ENCODE measurements at regions not wholly inside any gene's neighbourhood (a gene's known extent, or its start where the extent isn't known, plus 50 kb on each side); places are given as distances from the start of the nearest gene placed in this dataset.

GRCh38 chr5:143694357-143694756 is 117.6 kb upstream of the HMHB1 start:
- TF ChIP-seq EZH2phosphoT487 (IDR thresholded peaks at IDR 0.05; ENCODE audit: borderline replicate concordance) (no peak), CTCF (conservative IDR thresholded peaks at IDR 0.05; ENCODE audit: low read length) (no peak)
- Histone ChIP-seq H3K4me3 (ENCODE audit: low read length, poor library complexity, severe bottlenecking) (no peak overlapping the region), H3K79me2 (ENCODE audit: insufficient read depth, low read length) (no peaks in the 10 kb centered on the region), H3K36me3 (ENCODE audit: insufficient read depth, low read length) (no peaks in the 10 kb centered on the region), H3K4me1 (ENCODE audit: insufficient read depth, low read length, poor library complexity, severe bottlenecking) (peaks cover 17% of the 10 kb centered on the region), H4K20me1 (ENCODE audit: insufficient read depth, low read length, poor library complexity, severe bottlenecking) (no peaks in the 10 kb centered on the region), H3K4me2 (ENCODE audit: low read depth, low read length, poor library complexity, severe bottlenecking) (no peak overlapping the region), H3K27me3 (ENCODE audit: insufficient read depth, low read length, poor library complexity, severe bottlenecking) (no peaks in the 10 kb centered on the region), H3K9me2 (replicated peaks; ENCODE audit: low read depth, low read length) (no peaks in the 10 kb centered on the region), H2AFZ (ENCODE audit: low read length) (peak overlapping the region; percentile 16; the same call in 1 of the 2 replicates), H3K9ac (ENCODE audit: low read depth, low read length, poor library complexity, severe bottlenecking) (no peak overlapping the region), H3F3A (ENCODE audit: low read depth) (no peaks in the 10 kb centered on the region), H3K9me3 (ENCODE audit: insufficient read depth, low read depth, low read length) (peaks cover 9% of the 10 kb centered on the region; the same call in 1 of the 2 replicates)

- no peaks in the 10 kb centered on the region for H4K20me1 ChIP-seq (ENCODE audit: insufficient read depth, low read length, poor library complexity, severe bottlenecking)
- H3K36me3 ChIP-seq (ENCODE audit: insufficient read depth, low read length): no peaks in the 10 kb centered on the region
- H3K4me1 ChIP-seq (ENCODE audit: insufficient read depth, low read length, poor library complexity, severe bottlenecking): peaks cover 17% of the 10 kb centered on the region
- H2AFZ ChIP-seq (ENCODE audit: low read length): no peak overlapping the region
- H3K79me2 ChIP-seq (ENCODE audit: insufficient read depth, low read length): no peaks in the 10 kb centered on the region
- TF ChIP-seq CTCF (conservative IDR thresholded peaks at IDR 0.05; ENCODE audit: low read length): no peak
- no peak for TF ChIP-seq EZH2phosphoT487 (IDR thresholded peaks at IDR 0.05; ENCODE audit: borderline replicate concordance)
- no peak overlapping the region for H3K4me3 ChIP-seq (ENCODE audit: low read length, poor library complexity, severe bottlenecking)
- no peaks in the 10 kb centered on the region for H3K27me3 ChIP-seq (ENCODE audit: insufficient read depth, low read length, poor library complexity, severe bottlenecking)
- H3K9me3 ChIP-seq (ENCODE audit: insufficient read depth, low read depth, low read length): peaks cover 10% of the 10 kb centered on the region; the same call in 1 of the 2 replicates
- H3K4me2 ChIP-seq (ENCODE audit: low read depth, low read length, poor library complexity, severe bottlenecking): no peak overlapping the region
- H3F3A ChIP-seq (ENCODE audit: low read depth): no peaks in the 10 kb centered on the region
- no peaks in the 10 kb centered on the region for H3K9me2 ChIP-seq (replicated peaks; ENCODE audit: low read depth, low read length)
- no peak overlapping the region for H3K9ac ChIP-seq (ENCODE audit: low read depth, low read length, poor library complexity, severe bottlenecking)
These were observed 118.2 kb upstream of the HMHB1 start for GRCh38 chr5:143693651-143694252.

- no peaks in the 10 kb centered on the region for H3K27me3 ChIP-seq (ENCODE audit: insufficient read depth, low read length, poor library complexity, severe bottlenecking)
- H3K36me3 ChIP-seq (ENCODE audit: insufficient read depth, low read length): no peaks in the 10 kb centered on the region
- no peak overlapping the region for H2AFZ ChIP-seq (ENCODE audit: low read length)
- TF ChIP-seq EZH2phosphoT487 (IDR thresholded peaks at IDR 0.05; ENCODE audit: borderline replicate concordance) (no peak), CTCF (conservative IDR thresholded peaks at IDR 0.05; ENCODE audit: low read length) (no peak)
- H3K4me3 ChIP-seq (ENCODE audit: low read length, poor library complexity, severe bottlenecking): no peak overlapping the region
- no peaks in the 10 kb centered on the region for H3K79me2 ChIP-seq (ENCODE audit: insufficient read depth, low read length)
- H3K9me2 ChIP-seq (replicated peaks; ENCODE audit: low read depth, low read length): no peaks in the 10 kb centered on the region
- no peaks in the 10 kb centered on the region for H3F3A ChIP-seq (ENCODE audit: low read depth)
- peaks cover 17% of the 10 kb centered on the region for H3K4me1 ChIP-seq (ENCODE audit: insufficient read depth, low read length, poor library complexity, severe bottlenecking)
- no peak overlapping the region for H3K9ac ChIP-seq (ENCODE audit: low read depth, low read length, poor library complexity, severe bottlenecking)
- H3K9me3 ChIP-seq (ENCODE audit: insufficient read depth, low read depth, low read length): peaks cover 10% of the 10 kb centered on the region; the same call in 1 of the 2 replicates
- no peak overlapping the region for H3K4me2 ChIP-seq (ENCODE audit: low read depth, low read length, poor library complexity, severe bottlenecking)
- no peaks in the 10 kb centered on the region for H4K20me1 ChIP-seq (ENCODE audit: insufficient read depth, low read length, poor library complexity, severe bottlenecking)
These were observed 119.6 kb upstream of the HMHB1 start for GRCh38 chr5:143692342-143692741.
